GM20000 (cell line): ENCODE measurements at regions not wholly inside any gene's neighbourhood (a gene's known extent, or its start where the extent isn't known, plus 50 kb on each side); places are given as distances from the start of the nearest gene placed in this dataset.
A peak's percentile ranks its signal among the peaks of the same experiment; 100 is the strongest.

ENCODE experiments used
- DNase-seq: peaks from one replicate; pipeline ENCODE4 v3.0.0; 2012; ENCODE audit warnings: low spot score
- CTCF ChIP-seq: IDR thresholded peaks from 2 replicates; pipeline ENCODE4 v1.5.1; 2012; ENCODE audit warnings: mild to moderate bottlenecking, control low read depth; ENCODE audit errors: extremely low read depth, missing control alignments

- no peak for DNase-seq
- no peak for TF ChIP-seq CTCF
Observed at GRCh38 chr6:9009931-9010330, 574.6 kb upstream of the SLC35B3 start.

- TF ChIP-seq CTCF, result no peak
- DNase-seq, result no peak
Observed at GRCh38 chr6:9007027-9007426, 571.7 kb upstream of the SLC35B3 start.

- DNase-seq, result no peak
- TF ChIP-seq CTCF, result no peak
Observed at GRCh38 chr6:9002833-9003232, 567.5 kb upstream of the SLC35B3 start.

- no peak for TF ChIP-seq CTCF
- no peak for DNase-seq
Observed at GRCh38 chr6:8995156-8995555, 559.8 kb upstream of the SLC35B3 start.

GRCh38 chr6:8993111-8993510 is 557.8 kb upstream of the SLC35B3 start:
- no peak for DNase-seq
- TF ChIP-seq CTCF, result no peak

- no peak for DNase-seq
- TF ChIP-seq CTCF, result no peak
Observed at GRCh38 chr6:8991844-8992243, 556.5 kb upstream of the SLC35B3 start.

- TF ChIP-seq CTCF, result no peak
Observed at GRCh38 chr6:8990075-8990474, 554.7 kb upstream of the SLC35B3 start.

GRCh38 chr6:8983202-8983688 is 547.9 kb upstream of the SLC35B3 start:
- peak; percentile 67 for DNase-seq
- TF ChIP-seq CTCF, result peak; percentile 92

More at GRCh38 chr6:8990075-8990474, 554.7 kb upstream of the SLC35B3 start:
- no peak for DNase-seq
